HG03432 (cell line): ENCODE measurements at regions not wholly inside any gene's neighbourhood (a gene's known extent, or its start where the extent isn't known, plus 50 kb on each side); places are given as distances from the start of the nearest gene placed in this dataset.
"Not testable (repeated sequence)": the region's sequence is repeated elsewhere in the genome, so short reads cannot be mapped to it uniquely, and the experiment has no call there.

Experiments used
- ATAC-seq: cut with Tn5 transposase; IDR thresholded peaks from one replicate; pipeline ENCODE4 v1.9.1; 2021; ENCODE audit warnings: mild to moderate bottlenecking, moderate library complexity; ENCODE audit not compliant: unreplicated experiment

GRCh38 chr19:28640506-28640905 lies 572.4 kb downstream of the UQCRFS1 start:
- no peak for ATAC-seq

GRCh38 chr19:28638445-28638844 lies 574.5 kb downstream of the UQCRFS1 start:
- no peak for ATAC-seq

GRCh38 chr19:28636706-28637105 lies 576.2 kb downstream of the UQCRFS1 start:
- no peak for ATAC-seq

GRCh38 chr19:28636016-28636629 lies 576.8 kb downstream of the UQCRFS1 start:
- ATAC-seq, result no peak

- no peak for ATAC-seq
Measured at GRCh38 chr19:28634837-28635236, 578.1 kb downstream of the UQCRFS1 start.

- no peak for ATAC-seq
Measured at GRCh38 chr19:28634019-28634328, 579.0 kb downstream of the UQCRFS1 start.

GRCh38 chr19:28633319-28634018 lies 579.5 kb downstream of the UQCRFS1 start:
- no peak for ATAC-seq

GRCh38 chr19:28632371-28633080 lies 580.4 kb downstream of the UQCRFS1 start:
- ATAC-seq, result no peak

GRCh38 chr19:28631961-28632360 lies 581.0 kb downstream of the UQCRFS1 start:
- no peak for ATAC-seq

GRCh38 chr19:28627669-28628068 lies 585.3 kb downstream of the UQCRFS1 start:
- no peak for ATAC-seq

- ATAC-seq, result not testable (repeated sequence)
Measured at GRCh38 chr19:28626407-28626806, 586.5 kb downstream of the UQCRFS1 start.

GRCh38 chr19:28619816-28620429 lies 593.0 kb downstream of the UQCRFS1 start:
- ATAC-seq, result no peak

GRCh38 chr19:28618504-28618903 lies 594.4 kb downstream of the UQCRFS1 start:
- ATAC-seq, result no peak

- no peak for ATAC-seq
Measured at GRCh38 chr19:28615966-28616365, 597.0 kb downstream of the UQCRFS1 start.

GRCh38 chr19:28615546-28615916 lies 597.4 kb downstream of the UQCRFS1 start:
- ATAC-seq, result no peak

- ATAC-seq, result no peak
Measured at GRCh38 chr19:28614634-28615545, 598.1 kb downstream of the UQCRFS1 start.

- ATAC-seq, result no peak
Measured at GRCh38 chr19:28612275-28612769, 600.6 kb downstream of the UQCRFS1 start.

GRCh38 chr19:28611227-28611914 lies 601.6 kb downstream of the UQCRFS1 start:
- ATAC-seq, result not testable (repeated sequence)

- no peak for ATAC-seq
Measured at GRCh38 chr19:28610731-28611130, 602.2 kb downstream of the UQCRFS1 start.

- no peak for ATAC-seq
Measured at GRCh38 chr19:28609944-28610343, 603.0 kb downstream of the UQCRFS1 start.
